ENCODE measurements at regions not wholly inside any gene's neighbourhood (a gene's known extent, or its start where the extent isn't known, plus 50 kb on each side); places are given as distances from the start of the nearest gene placed in this dataset.

GRCh38 chr6:44503471-44503870 is 116.0 kb downstream of the CDC5L start (continued):
- TF ChIP-seq TSHZ1 (tag by site-specific recombination; IDR thresholded peaks at IDR 0.05; ENCODE audit: borderline replicate concordance) (no peak), ZNF140 (tag by site-specific recombination; IDR thresholded peaks at IDR 0.05) (no peak)

DNA sequence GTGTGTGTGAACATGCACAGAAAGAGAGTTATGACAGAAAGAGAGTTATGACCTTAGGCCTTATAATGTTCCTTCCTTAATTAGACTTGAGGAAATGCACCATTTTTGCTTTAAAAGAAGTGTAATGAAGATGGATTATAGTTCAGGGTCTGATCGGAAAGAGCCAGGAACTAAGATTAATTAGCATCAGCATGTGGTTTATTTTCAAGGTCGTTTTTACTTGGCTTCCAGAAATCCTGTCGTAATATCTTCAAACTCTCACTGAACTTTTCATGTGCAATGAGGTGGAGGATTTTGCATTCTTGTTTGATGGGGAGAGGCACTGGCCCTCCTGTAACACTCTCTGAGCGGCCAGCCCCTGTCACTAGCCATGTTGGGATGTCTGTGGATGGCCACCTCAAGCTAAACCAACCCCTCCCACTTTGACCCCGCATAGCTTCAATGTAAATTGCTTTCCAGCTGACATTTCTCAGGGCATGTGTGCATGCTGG is 116.8 kb downstream of the CDC5L start:
- H3K4me1 ChIP-seq (ENCODE audit: control insufficient read depth, insufficient read depth, low read length): no peaks in the 10 kb centered on the region
- H3K4me3 ChIP-seq (ENCODE audit: low read depth, low read length): no peak overlapping the region
- H3K27ac ChIP-seq (ENCODE audit: extremely low read depth, low read depth, low read length): no peak overlapping the region
- ChIA-PET POLR2A (no interaction called here), CTCF (interaction anchor here (0.6 kb wide), 2 partner anchors 11 to 296 kb away, joined by 3 read pairs; no protein-coding TSS in a partner anchor)
- no peak for TF ChIP-seq ZNF266 (tag by site-specific recombination; IDR thresholded peaks at IDR 0.05; ENCODE audit: low read depth)
- no peak for TF ChIP-seq ZNF843 (tag by site-specific recombination; IDR thresholded peaks at IDR 0.05)
- no peak for TF ChIP-seq ZNF140 (tag by site-specific recombination; IDR thresholded peaks at IDR 0.05)
- TF ChIP-seq ZNF791 (tag by site-specific recombination; IDR thresholded peaks at IDR 0.05): no peak
- TF ChIP-seq ZBTB21 (tag by site-specific recombination; IDR thresholded peaks at IDR 0.05): no peak
- no peak for TF ChIP-seq ZNF391 (tag by site-specific recombination; IDR thresholded peaks at IDR 0.05; ENCODE audit: borderline replicate concordance, low read depth)
- TF ChIP-seq FEZF1 (tag by site-specific recombination; IDR thresholded peaks at IDR 0.05): no peak
- TF ChIP-seq PRDM2 (tag by site-specific recombination; IDR thresholded peaks at IDR 0.05; ENCODE audit: borderline replicate concordance): no peak
- TF ChIP-seq, protein P1, sequence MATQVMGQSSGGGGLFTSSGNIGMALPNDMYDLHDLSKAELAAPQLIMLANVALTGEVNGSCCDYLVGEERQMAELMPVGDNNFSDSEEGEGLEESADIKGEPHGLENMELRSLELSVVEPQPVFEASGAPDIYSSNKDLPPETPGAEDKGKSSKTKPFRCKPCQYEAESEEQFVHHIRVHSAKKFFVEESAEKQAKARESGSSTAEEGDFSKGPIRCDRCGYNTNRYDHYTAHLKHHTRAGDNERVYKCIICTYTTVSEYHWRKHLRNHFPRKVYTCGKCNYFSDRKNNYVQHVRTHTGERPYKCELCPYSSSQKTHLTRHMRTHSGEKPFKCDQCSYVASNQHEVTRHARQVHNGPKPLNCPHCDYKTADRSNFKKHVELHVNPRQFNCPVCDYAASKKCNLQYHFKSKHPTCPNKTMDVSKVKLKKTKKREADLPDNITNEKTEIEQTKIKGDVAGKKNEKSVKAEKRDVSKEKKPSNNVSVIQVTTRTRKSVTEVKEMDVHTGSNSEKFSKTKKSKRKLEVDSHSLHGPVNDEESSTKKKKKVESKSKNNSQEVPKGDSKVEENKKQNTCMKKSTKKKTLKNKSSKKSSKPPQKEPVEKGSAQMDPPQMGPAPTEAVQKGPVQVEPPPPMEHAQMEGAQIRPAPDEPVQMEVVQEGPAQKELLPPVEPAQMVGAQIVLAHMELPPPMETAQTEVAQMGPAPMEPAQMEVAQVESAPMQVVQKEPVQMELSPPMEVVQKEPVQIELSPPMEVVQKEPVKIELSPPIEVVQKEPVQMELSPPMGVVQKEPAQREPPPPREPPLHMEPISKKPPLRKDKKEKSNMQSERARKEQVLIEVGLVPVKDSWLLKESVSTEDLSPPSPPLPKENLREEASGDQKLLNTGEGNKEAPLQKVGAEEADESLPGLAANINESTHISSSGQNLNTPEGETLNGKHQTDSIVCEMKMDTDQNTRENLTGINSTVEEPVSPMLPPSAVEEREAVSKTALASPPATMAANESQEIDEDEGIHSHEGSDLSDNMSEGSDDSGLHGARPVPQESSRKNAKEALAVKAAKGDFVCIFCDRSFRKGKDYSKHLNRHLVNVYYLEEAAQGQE (tag by site-specific recombination; IDR thresholded peaks at IDR 0.05): no peak
- no peak for TF ChIP-seq PRDM1 (tag by site-specific recombination; IDR thresholded peaks at IDR 0.05)
- TF ChIP-seq ZNF366 (tag by site-specific recombination; conservative IDR thresholded peaks at IDR 0.05): no peak
- no peak for TF ChIP-seq ZBTB44 (tag by site-specific recombination; IDR thresholded peaks at IDR 0.05)
- no peak for TF ChIP-seq ZIC2 (tag by site-specific recombination; IDR thresholded peaks at IDR 0.05)
- TF ChIP-seq TSHZ1 (tag by site-specific recombination; IDR thresholded peaks at IDR 0.05; ENCODE audit: borderline replicate concordance): no peak
- H3K9me3 ChIP-seq (ENCODE audit: control insufficient read depth, insufficient read depth, low read depth, low read length): no peaks in the 10 kb centered on the region
- H3K36me3 ChIP-seq (ENCODE audit: control insufficient read depth in 2 of 2, insufficient read depth in 1 of 2, low read length in 2 of 2): no peaks in the 10 kb centered on the region
